ENCODE measurements at regions not wholly inside any gene's neighbourhood (a gene's known extent, or its start where the extent isn't known, plus 50 kb on each side); places are given as distances from the start of the nearest gene placed in this dataset.

DNA sequence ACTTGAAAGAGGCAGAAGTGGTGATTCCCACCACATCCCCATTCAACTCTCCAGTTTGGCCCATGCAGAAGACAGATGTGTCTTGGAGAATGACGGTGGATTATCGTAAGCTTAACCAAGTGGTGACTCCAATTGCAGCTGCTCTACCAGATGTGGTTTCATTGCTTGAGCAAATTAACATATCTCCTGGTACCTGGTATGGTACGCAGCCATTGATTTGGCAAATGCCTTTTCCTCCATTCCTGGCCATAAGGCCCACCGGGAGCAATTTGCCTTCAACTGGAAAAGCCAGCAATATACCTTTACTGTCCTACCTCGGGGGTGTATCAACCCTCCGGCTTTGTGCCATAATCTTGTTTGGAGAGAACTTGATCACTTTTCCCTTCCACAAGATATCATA, 411.5 kb upstream of the SMIM21 start:
- TF ChIP-seq, protein P1, sequence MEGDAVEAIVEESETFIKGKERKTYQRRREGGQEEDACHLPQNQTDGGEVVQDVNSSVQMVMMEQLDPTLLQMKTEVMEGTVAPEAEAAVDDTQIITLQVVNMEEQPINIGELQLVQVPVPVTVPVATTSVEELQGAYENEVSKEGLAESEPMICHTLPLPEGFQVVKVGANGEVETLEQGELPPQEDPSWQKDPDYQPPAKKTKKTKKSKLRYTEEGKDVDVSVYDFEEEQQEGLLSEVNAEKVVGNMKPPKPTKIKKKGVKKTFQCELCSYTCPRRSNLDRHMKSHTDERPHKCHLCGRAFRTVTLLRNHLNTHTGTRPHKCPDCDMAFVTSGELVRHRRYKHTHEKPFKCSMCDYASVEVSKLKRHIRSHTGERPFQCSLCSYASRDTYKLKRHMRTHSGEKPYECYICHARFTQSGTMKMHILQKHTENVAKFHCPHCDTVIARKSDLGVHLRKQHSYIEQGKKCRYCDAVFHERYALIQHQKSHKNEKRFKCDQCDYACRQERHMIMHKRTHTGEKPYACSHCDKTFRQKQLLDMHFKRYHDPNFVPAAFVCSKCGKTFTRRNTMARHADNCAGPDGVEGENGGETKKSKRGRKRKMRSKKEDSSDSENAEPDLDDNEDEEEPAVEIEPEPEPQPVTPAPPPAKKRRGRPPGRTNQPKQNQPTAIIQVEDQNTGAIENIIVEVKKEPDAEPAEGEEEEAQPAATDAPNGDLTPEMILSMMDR (IDR thresholded peaks at IDR 0.05): no peak
- no peak for TF ChIP-seq POLR2A (IDR thresholded peaks at IDR 0.05)
- TF ChIP-seq POLR2AphosphoS5 (IDR thresholded peaks at IDR 0.05): no peak
